Kidney (tissue), 13 donors: ENCODE measurements at regions not wholly inside any gene's neighbourhood (a gene's known extent, or its start where the extent isn't known, plus 50 kb on each side); places are given as distances from the start of the nearest gene placed in this dataset.

ENCODE experiments used
- DNase-seq, 5 donors: peaks; one replicate each; pipeline ENCODE4 v3.0.0-alpha.2; 2013 to 2020
- FAIRE-seq: peaks from 2 replicates; lab custom pipeline; 2012; peaks lifted over from hg19 to GRCh38; lab: Jason Lieb, UNC
- H3K27ac ChIP-seq, 2 donors: one replicate each; pipeline ENCODE4 v1.7.0; 2013; ENCODE audit warnings: low read depth in 2 of 2, low read length in 2 of 2, inconsistent platforms in 1 of 2
- H3K27me3 ChIP-seq: one replicate; pipeline ENCODE4 v1.7.1; 2013; ENCODE audit warnings: low read length, inconsistent platforms; ENCODE audit not compliant: control insufficient read depth, insufficient read depth
- H3K36me3 ChIP-seq, 3 donors: one replicate each; pipeline versions ENCODE4 v1.7.0 to v1.7.1; 2013; ENCODE audit warnings: low read length in 3 of 3, control low read depth in 1 of 3, inconsistent platforms in 1 of 3; ENCODE audit not compliant: insufficient read depth in 3 of 3, control insufficient read depth in 2 of 3
- H3K4me1 ChIP-seq, 3 donors: one replicate each; pipeline versions ENCODE4 v1.7.0 to v1.7.1; 2013; ENCODE audit warnings: low read length in 3 of 3, inconsistent platforms in 1 of 3, low read depth in 1 of 3; ENCODE audit not compliant: control insufficient read depth in 2 of 3, insufficient read depth in 2 of 3
- H3K4me3 ChIP-seq, 3 donors: one replicate each; pipeline versions ENCODE4 v1.7.0 to v1.8.1; 2013; ENCODE audit warnings: low read length in 3 of 3, control low read depth in 1 of 3, inconsistent platforms in 1 of 3
- H3K9ac ChIP-seq, 3 donors: one replicate each; pipeline versions ENCODE4 v1.7.0 to v1.7.1; 2013; ENCODE audit warnings: low read length in 3 of 3, control low read depth in 1 of 3, inconsistent platforms in 1 of 3
- H3K9me3 ChIP-seq, 3 donors: one replicate each; pipeline versions ENCODE4 v1.7.0 to v1.7.1; 2013; ENCODE audit warnings: low read length in 3 of 3, control low read depth in 1 of 3, inconsistent platforms in 1 of 3; ENCODE audit not compliant: control insufficient read depth in 2 of 3, insufficient read depth in 1 of 3
- intact Hi-C: fragments of 100-400 bp; cut with DNase I; formaldehyde crosslinking; loops from one replicate; pipeline ENCODE4 v1.11.1; 2022
- TF ChIP-seq, protein P1 (sequence below): IDR thresholded peaks from 3 replicates; pipeline ENCODE4 v1.5.1; 2012; ENCODE audit warnings: mild to moderate bottlenecking, moderate library complexity, borderline replicate concordance; ENCODE audit not compliant: insufficient read depth; ENCODE audit errors: extremely low read depth
- donor health status: control.
- donor health status: control.
- donor health status: control.
- donor health status: control.
- donor health status: control.
- donor health status: DM: yes; HTN: yes; CAD: no.
- donor health status: Normal renal cell carcinoma (clear cell type).

DNA sequence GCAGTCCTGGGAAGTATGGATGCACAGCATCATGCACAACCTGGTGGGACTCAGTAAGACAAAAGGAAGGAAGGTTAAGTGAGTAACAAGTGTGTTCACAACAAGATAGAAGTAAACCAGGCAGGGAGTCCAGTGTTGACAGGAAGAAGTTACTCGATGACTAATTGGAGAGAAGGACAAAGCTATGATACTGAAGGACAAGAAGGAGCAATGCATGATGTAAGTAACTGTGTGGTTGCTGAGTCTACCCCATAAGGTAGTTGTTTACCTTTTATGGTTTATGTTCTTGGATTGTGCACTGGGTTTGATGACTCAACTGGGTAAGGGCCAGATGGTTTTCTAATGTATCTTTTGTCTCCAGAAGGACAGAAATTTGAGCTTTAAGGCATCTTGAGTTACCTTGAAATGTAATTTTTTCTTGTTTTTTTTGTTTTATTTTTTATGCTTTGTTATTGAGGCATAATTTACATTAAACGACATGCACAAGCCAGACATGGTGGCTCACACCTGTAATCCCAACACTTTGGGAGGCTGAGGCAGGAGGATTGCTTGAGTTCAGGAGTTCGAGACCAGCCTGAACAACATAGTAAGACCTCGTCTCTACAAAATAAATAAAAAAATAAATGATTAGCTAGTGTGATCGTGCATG, 89.2 kb upstream of the CAST start:
- no peaks in the 10 kb centered on the region for H3K4me1 ChIP-seq
- TF ChIP-seq, protein P1, sequence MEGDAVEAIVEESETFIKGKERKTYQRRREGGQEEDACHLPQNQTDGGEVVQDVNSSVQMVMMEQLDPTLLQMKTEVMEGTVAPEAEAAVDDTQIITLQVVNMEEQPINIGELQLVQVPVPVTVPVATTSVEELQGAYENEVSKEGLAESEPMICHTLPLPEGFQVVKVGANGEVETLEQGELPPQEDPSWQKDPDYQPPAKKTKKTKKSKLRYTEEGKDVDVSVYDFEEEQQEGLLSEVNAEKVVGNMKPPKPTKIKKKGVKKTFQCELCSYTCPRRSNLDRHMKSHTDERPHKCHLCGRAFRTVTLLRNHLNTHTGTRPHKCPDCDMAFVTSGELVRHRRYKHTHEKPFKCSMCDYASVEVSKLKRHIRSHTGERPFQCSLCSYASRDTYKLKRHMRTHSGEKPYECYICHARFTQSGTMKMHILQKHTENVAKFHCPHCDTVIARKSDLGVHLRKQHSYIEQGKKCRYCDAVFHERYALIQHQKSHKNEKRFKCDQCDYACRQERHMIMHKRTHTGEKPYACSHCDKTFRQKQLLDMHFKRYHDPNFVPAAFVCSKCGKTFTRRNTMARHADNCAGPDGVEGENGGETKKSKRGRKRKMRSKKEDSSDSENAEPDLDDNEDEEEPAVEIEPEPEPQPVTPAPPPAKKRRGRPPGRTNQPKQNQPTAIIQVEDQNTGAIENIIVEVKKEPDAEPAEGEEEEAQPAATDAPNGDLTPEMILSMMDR = no peak
- H3K4me3 ChIP-seq = no peak overlapping the region
- FAIRE-seq (no peak), DNase-seq (no peak)
- H3K9me3 ChIP-seq = no peaks in the 10 kb centered on the region
- H3K27ac ChIP-seq = no peak overlapping the region
- no peaks in the 10 kb centered on the region for H3K36me3 ChIP-seq
- intact Hi-C loops = no loop called here
- no peak overlapping the region for H3K9ac ChIP-seq
- H3K27me3 ChIP-seq = no peaks in the 10 kb centered on the region

DNA sequence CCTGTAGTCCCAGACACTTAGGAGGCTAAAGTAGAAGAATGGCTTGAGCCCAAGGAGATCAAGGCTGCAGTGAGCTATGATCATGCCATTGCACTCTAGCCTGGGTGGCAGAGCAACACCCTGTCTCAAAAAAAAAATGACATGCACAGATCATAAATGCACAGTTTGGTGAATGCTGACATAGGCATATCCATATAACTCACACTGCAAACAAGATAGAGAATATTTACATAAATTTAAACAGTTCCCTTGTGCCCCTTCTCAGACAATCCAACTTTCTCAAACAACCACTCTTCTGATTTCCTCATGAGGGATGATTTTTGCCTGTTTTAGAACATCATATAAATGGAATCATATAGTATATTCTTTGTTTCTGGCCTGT, 88.7 kb upstream of the CAST start:
- DNase-seq = no peak
- H3K4me1 ChIP-seq = no peaks in the 10 kb centered on the region

DNA sequence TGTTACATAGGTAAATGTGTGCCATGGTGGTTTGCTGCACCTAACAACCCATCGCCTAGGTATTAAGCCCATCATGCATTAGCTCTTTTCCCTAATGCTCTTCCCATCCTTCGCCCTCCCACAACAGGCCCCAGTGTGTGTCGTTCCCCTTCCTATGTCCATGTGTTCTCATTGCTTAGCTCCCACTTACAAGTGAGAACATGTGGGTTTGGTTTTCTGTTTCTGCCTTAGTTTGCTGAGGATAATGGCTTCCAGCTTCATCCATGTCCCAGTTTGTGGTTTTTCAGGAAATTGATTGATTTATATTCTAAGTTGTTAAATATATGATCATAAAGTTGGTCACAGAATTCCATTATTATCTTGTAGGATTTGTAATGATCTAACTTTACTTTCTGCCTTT, 85.3 kb upstream of the CAST start:
- Histone ChIP-seq H3K4me1 (no peaks in the 10 kb centered on the region), H3K36me3 (no peaks in the 10 kb centered on the region), H3K9me3 (no peaks in the 10 kb centered on the region), H3K4me3 (no peak overlapping the region), H3K27me3 (no peaks in the 10 kb centered on the region), H3K27ac (no peak overlapping the region), H3K9ac (no peak overlapping the region)
- intact Hi-C loops = no loop called here
- DNase-seq (no peak), FAIRE-seq (no peak)
- TF ChIP-seq, protein P1 = no peak

More for the DNA sequence above, 88.7 kb upstream of the CAST start:
- TF ChIP-seq, protein P1 = no peak
- H3K9ac ChIP-seq = no peak overlapping the region
- no peak overlapping the region for H3K4me3 ChIP-seq
- intact Hi-C loops = no loop called here
- H3K27me3 ChIP-seq = no peaks in the 10 kb centered on the region
- no peaks in the 10 kb centered on the region for H3K36me3 ChIP-seq
- FAIRE-seq = no peak
- H3K9me3 ChIP-seq = no peaks in the 10 kb centered on the region
- no peak overlapping the region for H3K27ac ChIP-seq

DNA sequence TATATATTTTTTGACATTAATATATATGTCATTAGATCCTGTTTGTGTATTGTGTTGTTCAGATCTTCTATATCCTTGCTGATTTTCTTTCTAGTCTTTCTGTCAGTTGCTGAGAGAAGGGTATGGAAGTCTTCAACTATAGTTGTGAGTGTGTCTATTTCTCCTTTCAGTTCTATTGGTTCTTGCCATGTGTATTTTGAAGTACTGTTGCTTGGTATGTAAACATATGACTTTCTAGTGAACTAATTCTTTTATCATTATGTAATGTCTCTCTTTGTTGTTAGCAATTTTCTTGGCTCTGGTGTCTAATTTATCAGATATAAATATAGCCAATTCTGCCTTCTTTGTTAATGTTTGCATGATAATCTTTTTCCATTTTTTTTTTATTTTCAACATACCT, 84.3 kb upstream of the CAST start:
- H3K9me3 ChIP-seq = no peaks in the 10 kb centered on the region
- H3K4me3 ChIP-seq = no peak overlapping the region
- intact Hi-C loops = no loop called here
- TF ChIP-seq, protein P1 = no peak
- no peaks in the 10 kb centered on the region for H3K27me3 ChIP-seq
- DNase-seq (no peak), FAIRE-seq (no peak)
- H3K4me1 ChIP-seq = no peaks in the 10 kb centered on the region
- no peaks in the 10 kb centered on the region for H3K36me3 ChIP-seq
- no peak overlapping the region for H3K9ac ChIP-seq
- no peak overlapping the region for H3K27ac ChIP-seq
